H1 (cell line): ENCODE measurements at regions not wholly inside any gene's neighbourhood (a gene's known extent, or its start where the extent isn't known, plus 50 kb on each side); places are given as distances from the start of the nearest gene placed in this dataset.

Experiments used
- CTCF ChIA-PET: fragments of 300-600 bp; sonication (Branson Sonifier 250); formaldehyde crosslinking; loops from one replicate; lab custom pipeline; 2021; ENCODE audit not compliant: partially characterized antibody; lab: Charles Lee
- POLR2A ChIA-PET: fragments of 300-600 bp; sonication (Branson Sonifier 250); formaldehyde crosslinking; loops from one replicate; lab custom pipeline; 2021; ENCODE audit warnings: inconsistent platforms; ENCODE audit not compliant: partially characterized antibody; lab: Charles Lee
- DNase-seq, 2 experiments: peaks; one replicate each; pipeline versions ENCODE4 v3.0.0 to v3.0.0-alpha.2; 2010 to 2022; ENCODE audit warnings: low spot score in 2 of 2, low read depth in 1 of 2, mixed read lengths in 1 of 2
- FAIRE-seq: peaks from 2 replicates; lab custom pipeline; 2011; peaks lifted over from hg19 to GRCh38; lab: Jason Lieb, UNC
- H2AFZ ChIP-seq: 2 replicates; pipeline ENCODE4 v1.8.1; 2012; ENCODE audit warnings: low read length, inconsistent platforms
- H2AK5ac ChIP-seq: 2 replicates; pipeline ENCODE4 v1.6.1; 2013; ENCODE audit warnings: low read depth, low read length
- H2BK120ac ChIP-seq: replicated peaks from 2 replicates; pipeline ENCODE3; 2013; ENCODE audit warnings: low read depth, low read length, inconsistent platforms
- H2BK12ac ChIP-seq: 2 replicates; pipeline ENCODE4 v1.6.1; 2013; ENCODE audit warnings: low read depth, low read length
- H2BK15ac ChIP-seq: 2 replicates; pipeline ENCODE4 v1.6.1; 2013; ENCODE audit warnings: low read length
- H2BK20ac ChIP-seq: 2 replicates; pipeline ENCODE4 v1.6.1; 2013; ENCODE audit warnings: low read length
- H2BK5ac ChIP-seq: 2 replicates; pipeline ENCODE4 v1.6.1; 2013; ENCODE audit warnings: low read depth, low read length
- H3K14ac ChIP-seq: 2 replicates; pipeline ENCODE4 v1.6.1; 2013; ENCODE audit warnings: inconsistent platforms; ENCODE audit not compliant: insufficient read length
- H3K18ac ChIP-seq: 2 replicates; pipeline ENCODE4 v1.6.1; 2013; ENCODE audit warnings: low read length; ENCODE audit errors: extremely low read depth
- H3K23ac ChIP-seq: 2 replicates; pipeline ENCODE4 v1.6.1; 2013; ENCODE audit warnings: inconsistent platforms; ENCODE audit not compliant: insufficient read length
- H3K23me2 ChIP-seq: 2 replicates; pipeline ENCODE4 v1.6.1; 2013; ENCODE audit warnings: low read depth, low read length
- H3K27ac ChIP-seq: 2 replicates; pipeline ENCODE4 v1.6.1; 2011; ENCODE audit warnings: low read depth, low read length, inconsistent platforms
- H3K27me3 ChIP-seq, 4 experiments: replicated peaks in 1 of 4; 1 replicate in 1 of 4; 2 replicates in 3 of 4; pipeline versions ENCODE4 v1.6.1 to v1.8.1; 2011 to 2013; ENCODE audit warnings: low read length in 3 of 4, mild to moderate bottlenecking in 3 of 4, inconsistent platforms in 2 of 4, mixed read lengths in 2 of 4, moderate library complexity in 1 of 4; ENCODE audit not compliant: control insufficient read depth in 3 of 4, insufficient read depth in 3 of 4; ENCODE audit errors: extremely low read depth in 1 of 4
- H3K36me3 ChIP-seq, 4 experiments: 2 replicates each; pipeline versions ENCODE4 v1.6.1 to v1.8.1; 2011 to 2013; ENCODE audit warnings: mild to moderate bottlenecking in 4 of 4, low read length in 3 of 4, moderate library complexity in 2 of 4, control low read depth in 1 of 4, inconsistent platforms in 1 of 4; ENCODE audit not compliant: insufficient read depth in 4 of 4, control insufficient read depth in 2 of 4
- H3K4ac ChIP-seq: replicated peaks from 2 replicates; pipeline ENCODE3; 2013; ENCODE audit warnings: low read length, low read depth, mixed read lengths, inconsistent platforms; ENCODE audit not compliant: insufficient read length
- H3K4me1 ChIP-seq, 4 experiments: replicated peaks in 1 of 4; 1 replicate in 1 of 4; 2 replicates in 3 of 4; pipeline versions ENCODE4 v1.6.1 to v1.8.1; 2011 to 2013; ENCODE audit warnings: low read length in 3 of 4, inconsistent platforms in 2 of 4, mixed read lengths in 1 of 4; ENCODE audit not compliant: insufficient read depth in 4 of 4, control insufficient read depth in 3 of 4
- H3K4me2 ChIP-seq, 2 experiments: 2 replicates each; pipeline versions ENCODE4 v1.6.1 to v1.8.1; 2011 to 2013; ENCODE audit warnings: low read depth in 2 of 2, low read length in 2 of 2, control low read depth in 1 of 2, inconsistent platforms in 1 of 2, mild to moderate bottlenecking in 1 of 2; ENCODE audit not compliant: insufficient read depth in 1 of 2
- H3K4me3 ChIP-seq, 4 experiments: fragments of 200-600, 300-600 bp in 1 of 4; sonication (generic), shearing (Covaris generic), sonication (Bioruptor Twin) in 1 of 4; 2 replicates each; pipeline versions ENCODE4 v1.5.1 to v1.8.1; 2011 to 2016; ENCODE audit warnings: low read length in 4 of 4, low read depth in 3 of 4, control low read depth in 2 of 4, inconsistent platforms in 2 of 4, mild to moderate bottlenecking in 2 of 4, mixed read lengths in 1 of 4, moderate library complexity in 1 of 4; ENCODE audit not compliant: insufficient read depth in 2 of 4; ENCODE audit errors: extremely low read depth in 1 of 4
- H3K56ac ChIP-seq: replicated peaks from 2 replicates; pipeline ENCODE3; 2013; ENCODE audit warnings: low read depth, mild to moderate bottlenecking, mixed read lengths, low read length, inconsistent platforms; ENCODE audit not compliant: insufficient read length
- H3K79me1 ChIP-seq: 2 replicates; pipeline ENCODE4 v1.6.1; 2013; ENCODE audit warnings: low read depth, low read length, control low read depth
- H3K79me2 ChIP-seq, 2 experiments: 2 replicates each; pipeline versions ENCODE4 v1.6.1 to v1.8.1; 2012 to 2013; ENCODE audit warnings: low read length in 2 of 2, mild to moderate bottlenecking in 2 of 2, inconsistent platforms in 1 of 2; ENCODE audit not compliant: insufficient read depth in 2 of 2, control insufficient read depth in 1 of 2
- H3K9ac ChIP-seq, 4 experiments: replicated peaks in 1 of 4; 1 replicate in 1 of 4; 2 replicates in 3 of 4; pipeline versions ENCODE4 v1.6.1 to v1.8.1; 2011 to 2013; ENCODE audit warnings: low read depth in 3 of 4, low read length in 3 of 4, control low read depth in 2 of 4, mild to moderate bottlenecking in 2 of 4, moderate library complexity in 2 of 4, inconsistent platforms in 1 of 4; ENCODE audit errors: extremely low read depth in 1 of 4
- H3K9me3 ChIP-seq, 2 experiments: 2 replicates each; pipeline versions ENCODE4 v1.6.1 to v1.8.1; 2012 to 2013; ENCODE audit warnings: mild to moderate bottlenecking in 2 of 2, moderate library complexity in 2 of 2, control low read depth in 1 of 2, inconsistent platforms in 1 of 2, low read depth in 1 of 2, low read length in 1 of 2, mixed read lengths in 1 of 2; ENCODE audit not compliant: insufficient read depth in 2 of 2
- H4K20me1 ChIP-seq, 2 experiments: replicated peaks in 1 of 2; 2 replicates each; pipeline versions ENCODE3 to v1.8.1; 2011 to 2013; ENCODE audit warnings: inconsistent platforms in 2 of 2, low read length in 2 of 2, mild to moderate bottlenecking in 1 of 2; ENCODE audit not compliant: insufficient read depth in 2 of 2, control insufficient read depth in 1 of 2
- H4K5ac ChIP-seq: 2 replicates; pipeline ENCODE4 v1.6.1; 2013; ENCODE audit warnings: low read length, low read depth, mixed read lengths, inconsistent platforms; ENCODE audit not compliant: insufficient read length
- H4K8ac ChIP-seq: 2 replicates; pipeline ENCODE4 v1.8.0; 2013; ENCODE audit warnings: mild to moderate bottlenecking, moderate library complexity, low read length, inconsistent platforms; ENCODE audit not compliant: insufficient read depth; ENCODE audit errors: extremely low read depth
- H4K91ac ChIP-seq: replicated peaks from 2 replicates; pipeline ENCODE3; 2013; ENCODE audit warnings: low read length, mixed read lengths, inconsistent platforms; ENCODE audit not compliant: insufficient read length
- GTF2F1 ChIP-seq: IDR thresholded peaks from 2 replicates; pipeline ENCODE4 v1.6.1; 2012; ENCODE audit warnings: low read depth, low read length, improper control_type of control experiment, borderline replicate concordance
- WGBS, 2 experiments: shearing (Covaris generic) in 1 of 2; methylation state at CpG; one replicate each; pipeline versions ENCODE4 v1.1.6 to v1.1.7; 2013 to 2015; ENCODE audit warnings: low lambda C conversion rate in 2 of 2, mixed read lengths in 2 of 2, inconsistent platforms in 1 of 2, low coverage in 1 of 2, missing lambda C conversion rate in 1 of 2; ENCODE audit not compliant: insufficient replicate concordance in 2 of 2, insufficient coverage in 1 of 2, insufficient read length in 1 of 2; ENCODE audit errors: extremely low coverage in 1 of 2, missing lambda C conversion rate in 1 of 2; 5-methylcytosine and 5-hydroxymethylcytosine counted together
- TF ChIP-seq, protein P1 (sequence below): IDR thresholded peaks from 2 replicates; pipeline ENCODE4 v1.6.1; 2012; ENCODE audit warnings: inconsistent platforms

DNA sequence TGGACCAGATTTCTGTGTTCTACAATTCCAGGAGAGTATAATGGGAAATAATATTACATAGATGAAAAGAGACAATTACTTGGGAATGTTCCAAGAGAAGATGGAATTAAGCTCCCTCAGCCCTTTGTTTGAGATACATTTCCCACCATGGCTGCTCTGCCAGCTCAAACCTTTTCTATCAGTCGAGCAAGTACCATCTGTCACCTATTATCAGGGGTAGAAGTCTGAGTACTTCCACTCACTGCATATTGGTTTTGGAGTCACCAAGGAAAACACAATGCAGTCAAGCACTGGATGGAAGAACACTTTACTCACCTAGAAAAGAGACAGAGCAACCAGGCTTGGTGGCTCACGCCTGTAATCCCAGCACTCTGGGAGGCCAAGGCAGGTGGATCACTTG is 270.4 kb upstream of the FAR2 start:
- POLR2A ChIA-PET, result no interaction called here
- no peak for TF ChIP-seq GTF2F1
- TF ChIP-seq, protein P1, sequence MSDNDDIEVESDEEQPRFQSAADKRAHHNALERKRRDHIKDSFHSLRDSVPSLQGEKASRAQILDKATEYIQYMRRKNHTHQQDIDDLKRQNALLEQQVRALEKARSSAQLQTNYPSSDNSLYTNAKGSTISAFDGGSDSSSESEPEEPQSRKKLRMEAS, result no peak

More for the DNA sequence above, 270.4 kb upstream of the FAR2 start:
- 100% methylated on average over 2 of the region's 2 CpGs; no CpG with 5 or more reads in 1 of the 2 experiments for WGBS, 2 experiments
- no peak overlapping the region for H4K5ac ChIP-seq
- H3K18ac ChIP-seq, result no peak overlapping the region
- no peaks in the 10 kb centered on the region for H3K79me1 ChIP-seq
- H3K27ac ChIP-seq, result no peak overlapping the region
- no peaks in the 10 kb centered on the region for H3K4me1 ChIP-seq
- no peak for FAIRE-seq
- no peak overlapping the region for H3K4me3 ChIP-seq
- no peak overlapping the region for H4K91ac ChIP-seq
- H3K9ac ChIP-seq, result no peak overlapping the region
- H3K23ac ChIP-seq, result no peak overlapping the region
- H2BK12ac ChIP-seq, result no peak overlapping the region
- H3K79me2 ChIP-seq, result no peaks in the 10 kb centered on the region
- H2AK5ac ChIP-seq, result no peak overlapping the region
- H2BK15ac ChIP-seq, result no peak overlapping the region
- no peak overlapping the region for H4K8ac ChIP-seq
- no peaks in the 10 kb centered on the region for H3K27me3 ChIP-seq
- H3K56ac ChIP-seq, result no peak overlapping the region
- H4K20me1 ChIP-seq, result no peaks in the 10 kb centered on the region
- H2BK5ac ChIP-seq, result no peak overlapping the region
- no peak overlapping the region for H2BK20ac ChIP-seq
- no peak overlapping the region for H2AFZ ChIP-seq
- no peaks in the 10 kb centered on the region for H3K23me2 ChIP-seq
- CTCF ChIA-PET, result interaction anchor here (0.8 kb wide), 1 partner anchor 10 kb away, joined by 3 read pairs; no protein-coding TSS in a partner anchor
- H3K4ac ChIP-seq, result no peak overlapping the region
- H3K4me2 ChIP-seq, result no peak overlapping the region
- no peak overlapping the region for H2BK120ac ChIP-seq
- H3K14ac ChIP-seq, result no peak overlapping the region
- H3K9me3 ChIP-seq, result no peaks in the 10 kb centered on the region
- DNase-seq, result no peak
- H3K36me3 ChIP-seq, result no peaks in the 10 kb centered on the region
